ENCODE measurements at regions not wholly inside any gene's neighbourhood (a gene's known extent, or its start where the extent isn't known, plus 50 kb on each side); places are given as distances from the start of the nearest gene placed in this dataset.

- no peak for TF ChIP-seq CTCF (IDR thresholded peaks at IDR 0.05)
- TF ChIP-seq POLR2A (IDR thresholded peaks at IDR 0.05) = no peak
- TF ChIP-seq POLR2AphosphoS5 (IDR thresholded peaks at IDR 0.05) = no peak
Observed at GRCh38 chr1:90344963-90345730, 350.2 kb downstream of the ZNF326 start.
